Kidney (tissue), 13 donors: ENCODE measurements at regions not wholly inside any gene's neighbourhood (a gene's known extent, or its start where the extent isn't known, plus 50 kb on each side); places are given as distances from the start of the nearest gene placed in this dataset.

Source experiments
- DNase-seq, 5 donors: peaks; one replicate each; pipeline ENCODE4 v3.0.0-alpha.2; 2013 to 2020
- FAIRE-seq: peaks from 2 replicates; lab custom pipeline; 2012; peaks lifted over from hg19 to GRCh38; lab: Jason Lieb, UNC
- H3K27ac ChIP-seq, 2 donors: one replicate each; pipeline ENCODE4 v1.7.0; 2013; ENCODE audit warnings: low read depth in 2 of 2, low read length in 2 of 2, inconsistent platforms in 1 of 2
- H3K27me3 ChIP-seq: one replicate; pipeline ENCODE4 v1.7.1; 2013; ENCODE audit warnings: low read length, inconsistent platforms; ENCODE audit not compliant: control insufficient read depth, insufficient read depth
- H3K36me3 ChIP-seq, 3 donors: one replicate each; pipeline versions ENCODE4 v1.7.0 to v1.7.1; 2013; ENCODE audit warnings: low read length in 3 of 3, control low read depth in 1 of 3, inconsistent platforms in 1 of 3; ENCODE audit not compliant: insufficient read depth in 3 of 3, control insufficient read depth in 2 of 3
- H3K4me1 ChIP-seq, 3 donors: one replicate each; pipeline versions ENCODE4 v1.7.0 to v1.7.1; 2013; ENCODE audit warnings: low read length in 3 of 3, inconsistent platforms in 1 of 3, low read depth in 1 of 3; ENCODE audit not compliant: control insufficient read depth in 2 of 3, insufficient read depth in 2 of 3
- H3K4me3 ChIP-seq, 3 donors: one replicate each; pipeline versions ENCODE4 v1.7.0 to v1.8.1; 2013; ENCODE audit warnings: low read length in 3 of 3, control low read depth in 1 of 3, inconsistent platforms in 1 of 3
- H3K9ac ChIP-seq, 3 donors: one replicate each; pipeline versions ENCODE4 v1.7.0 to v1.7.1; 2013; ENCODE audit warnings: low read length in 3 of 3, control low read depth in 1 of 3, inconsistent platforms in 1 of 3
- H3K9me3 ChIP-seq, 3 donors: one replicate each; pipeline versions ENCODE4 v1.7.0 to v1.7.1; 2013; ENCODE audit warnings: low read length in 3 of 3, control low read depth in 1 of 3, inconsistent platforms in 1 of 3; ENCODE audit not compliant: control insufficient read depth in 2 of 3, insufficient read depth in 1 of 3
- intact Hi-C: fragments of 100-400 bp; cut with DNase I; formaldehyde crosslinking; loops from one replicate; pipeline ENCODE4 v1.11.1; 2022
- TF ChIP-seq, protein P1 (sequence below): IDR thresholded peaks from 3 replicates; pipeline ENCODE4 v1.5.1; 2012; ENCODE audit warnings: mild to moderate bottlenecking, moderate library complexity, borderline replicate concordance; ENCODE audit not compliant: insufficient read depth; ENCODE audit errors: extremely low read depth
- donor health status: control.
- donor health status: control.
- donor health status: control.
- donor health status: control.
- donor health status: control.
- donor health status: DM: yes; HTN: yes; CAD: no.
- donor health status: Normal renal cell carcinoma (clear cell type).

DNA sequence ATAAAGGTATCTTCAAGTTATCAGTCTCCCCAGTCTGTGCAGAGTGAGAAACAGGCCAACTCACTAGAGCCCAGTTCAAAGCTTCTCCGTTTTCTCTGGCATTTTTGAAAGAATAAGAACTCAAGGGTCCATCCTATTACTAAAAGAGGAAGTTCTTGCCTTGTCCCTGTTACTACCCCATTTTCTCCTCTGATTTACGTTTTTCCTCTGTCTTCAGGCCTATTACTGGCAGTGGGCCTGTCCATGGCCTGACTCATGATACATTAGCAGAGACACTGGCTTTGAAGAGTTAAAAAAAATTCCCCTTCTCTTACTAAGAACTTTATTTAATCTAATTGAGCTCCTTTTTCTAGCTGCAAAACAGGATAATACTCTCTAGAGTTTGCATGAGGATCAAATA lies 624.0 kb upstream of the KLF4 start:
- TF ChIP-seq, protein P1, sequence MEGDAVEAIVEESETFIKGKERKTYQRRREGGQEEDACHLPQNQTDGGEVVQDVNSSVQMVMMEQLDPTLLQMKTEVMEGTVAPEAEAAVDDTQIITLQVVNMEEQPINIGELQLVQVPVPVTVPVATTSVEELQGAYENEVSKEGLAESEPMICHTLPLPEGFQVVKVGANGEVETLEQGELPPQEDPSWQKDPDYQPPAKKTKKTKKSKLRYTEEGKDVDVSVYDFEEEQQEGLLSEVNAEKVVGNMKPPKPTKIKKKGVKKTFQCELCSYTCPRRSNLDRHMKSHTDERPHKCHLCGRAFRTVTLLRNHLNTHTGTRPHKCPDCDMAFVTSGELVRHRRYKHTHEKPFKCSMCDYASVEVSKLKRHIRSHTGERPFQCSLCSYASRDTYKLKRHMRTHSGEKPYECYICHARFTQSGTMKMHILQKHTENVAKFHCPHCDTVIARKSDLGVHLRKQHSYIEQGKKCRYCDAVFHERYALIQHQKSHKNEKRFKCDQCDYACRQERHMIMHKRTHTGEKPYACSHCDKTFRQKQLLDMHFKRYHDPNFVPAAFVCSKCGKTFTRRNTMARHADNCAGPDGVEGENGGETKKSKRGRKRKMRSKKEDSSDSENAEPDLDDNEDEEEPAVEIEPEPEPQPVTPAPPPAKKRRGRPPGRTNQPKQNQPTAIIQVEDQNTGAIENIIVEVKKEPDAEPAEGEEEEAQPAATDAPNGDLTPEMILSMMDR, result no peak
- H3K27ac ChIP-seq, result no peak overlapping the region
- intact Hi-C loops, result no loop called here
- no peaks in the 10 kb centered on the region for H3K9me3 ChIP-seq
- H3K36me3 ChIP-seq, result no peaks in the 10 kb centered on the region
- no peak overlapping the region for H3K9ac ChIP-seq
- H3K4me3 ChIP-seq, result no peak overlapping the region
- DNase-seq (no peak), FAIRE-seq (no peak)
- no peaks in the 10 kb centered on the region for H3K27me3 ChIP-seq
- H3K4me1 ChIP-seq, result no peaks in the 10 kb centered on the region

DNA sequence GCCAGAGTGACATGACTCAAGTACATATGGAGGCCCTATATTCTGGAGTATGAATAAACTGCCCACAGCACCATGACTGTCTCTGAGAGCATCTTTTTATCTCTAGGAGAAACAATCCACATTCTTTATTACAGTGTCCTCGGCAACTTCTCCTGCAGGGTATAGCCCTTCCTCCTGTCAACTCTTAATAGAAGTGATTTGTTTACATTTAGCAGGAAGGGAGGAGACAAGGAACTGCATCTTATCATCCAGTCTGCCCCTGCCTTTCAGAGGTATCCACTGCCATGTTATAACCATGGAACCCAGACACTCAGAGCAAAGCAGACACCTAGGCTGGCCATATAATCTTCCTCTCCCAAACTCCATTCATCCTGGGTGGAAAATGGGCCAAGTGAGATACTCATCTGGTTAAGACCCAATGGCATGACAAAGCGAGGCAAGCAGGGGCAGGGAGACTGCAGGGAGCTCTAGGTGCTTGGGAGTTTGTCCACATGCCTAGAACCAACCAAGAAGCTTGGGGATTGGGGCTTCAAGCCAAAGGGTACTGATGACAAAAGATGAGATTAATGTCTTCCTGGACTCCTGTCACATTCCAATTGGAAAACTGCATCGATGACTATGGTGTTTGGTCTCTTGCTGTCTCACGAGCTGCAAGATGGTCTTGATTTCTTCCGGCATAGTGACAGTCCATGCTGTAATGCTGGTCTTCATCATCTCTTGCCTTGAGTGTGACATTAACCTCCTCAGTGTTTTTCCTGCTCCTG lies 620.5 kb upstream of the KLF4 start:
- no peak overlapping the region for H3K4me3 ChIP-seq
- no peaks in the 10 kb centered on the region for H3K9me3 ChIP-seq
- no peak overlapping the region for H3K27ac ChIP-seq
- intact Hi-C loops, result no loop called here
- no peak for FAIRE-seq
- no peaks in the 10 kb centered on the region for H3K27me3 ChIP-seq
- no peak overlapping the region for H3K9ac ChIP-seq
- no peaks in the 10 kb centered on the region for H3K36me3 ChIP-seq
- H3K4me1 ChIP-seq, result no peaks in the 10 kb centered on the region
- TF ChIP-seq, protein P1, result no peak
- no peak for DNase-seq

DNA sequence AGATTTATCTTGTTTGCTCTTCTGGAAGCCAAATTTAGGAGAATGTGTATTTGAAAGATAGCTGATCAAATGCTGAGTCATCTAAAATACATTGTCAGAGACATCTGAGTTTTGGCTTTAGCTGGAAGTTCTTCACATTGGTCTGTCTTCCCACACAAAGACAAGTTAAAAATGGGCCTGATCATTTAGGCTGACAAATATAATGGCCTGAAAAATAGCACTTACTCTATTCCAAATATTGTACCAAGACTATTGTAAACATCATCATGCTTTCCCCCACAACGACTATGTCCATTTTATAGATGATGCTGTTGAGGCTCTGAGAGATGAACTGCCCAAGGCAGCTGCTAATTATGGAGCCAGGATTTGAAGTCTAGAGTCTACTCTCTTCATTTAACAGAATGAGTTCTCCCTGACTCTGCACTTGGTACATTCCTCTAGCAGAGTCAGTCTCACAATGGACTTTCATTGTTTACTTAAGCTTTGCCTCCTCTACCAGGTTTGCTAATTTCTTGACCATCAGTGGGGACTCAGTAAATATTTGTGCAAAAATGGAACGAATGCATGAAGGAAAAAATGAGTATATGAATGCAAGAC lies 619.4 kb upstream of the KLF4 start:
- no peak overlapping the region for H3K9ac ChIP-seq
- no peak overlapping the region for H3K27ac ChIP-seq
- H3K27me3 ChIP-seq, result no peaks in the 10 kb centered on the region
- TF ChIP-seq, protein P1, result no peak
- FAIRE-seq (no peak), DNase-seq (no peak)
- intact Hi-C loops, result no loop called here
- no peaks in the 10 kb centered on the region for H3K9me3 ChIP-seq
- H3K36me3 ChIP-seq, result no peaks in the 10 kb centered on the region
- H3K4me1 ChIP-seq, result no peaks in the 10 kb centered on the region
- H3K4me3 ChIP-seq, result no peak overlapping the region
